ENCODE measurements at regions not wholly inside any gene's neighbourhood (a gene's known extent, or its start where the extent isn't known, plus 50 kb on each side); places are given as distances from the start of the nearest gene placed in this dataset.

- TF ChIP-seq, protein P1, sequence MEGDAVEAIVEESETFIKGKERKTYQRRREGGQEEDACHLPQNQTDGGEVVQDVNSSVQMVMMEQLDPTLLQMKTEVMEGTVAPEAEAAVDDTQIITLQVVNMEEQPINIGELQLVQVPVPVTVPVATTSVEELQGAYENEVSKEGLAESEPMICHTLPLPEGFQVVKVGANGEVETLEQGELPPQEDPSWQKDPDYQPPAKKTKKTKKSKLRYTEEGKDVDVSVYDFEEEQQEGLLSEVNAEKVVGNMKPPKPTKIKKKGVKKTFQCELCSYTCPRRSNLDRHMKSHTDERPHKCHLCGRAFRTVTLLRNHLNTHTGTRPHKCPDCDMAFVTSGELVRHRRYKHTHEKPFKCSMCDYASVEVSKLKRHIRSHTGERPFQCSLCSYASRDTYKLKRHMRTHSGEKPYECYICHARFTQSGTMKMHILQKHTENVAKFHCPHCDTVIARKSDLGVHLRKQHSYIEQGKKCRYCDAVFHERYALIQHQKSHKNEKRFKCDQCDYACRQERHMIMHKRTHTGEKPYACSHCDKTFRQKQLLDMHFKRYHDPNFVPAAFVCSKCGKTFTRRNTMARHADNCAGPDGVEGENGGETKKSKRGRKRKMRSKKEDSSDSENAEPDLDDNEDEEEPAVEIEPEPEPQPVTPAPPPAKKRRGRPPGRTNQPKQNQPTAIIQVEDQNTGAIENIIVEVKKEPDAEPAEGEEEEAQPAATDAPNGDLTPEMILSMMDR (IDR thresholded peaks at IDR 0.05): no peak
- TF ChIP-seq YY1 (IDR thresholded peaks at IDR 0.05; ENCODE audit: low read depth): no peak
- TF ChIP-seq TAF1 (IDR thresholded peaks at IDR 0.05; ENCODE audit: borderline replicate concordance, low read depth, low read length): no peak
- TF ChIP-seq JUND (IDR thresholded peaks at IDR 0.05): no peak
- no peak for TF ChIP-seq MEF2A (IDR thresholded peaks at IDR 0.05; ENCODE audit: borderline replicate concordance, low read depth)
- TF ChIP-seq GABPA (IDR thresholded peaks at IDR 0.05; ENCODE audit: low read depth): no peak
- no peak for TF ChIP-seq POLR2AphosphoS5 (IDR thresholded peaks at IDR 0.05; ENCODE audit: low read depth, low read length)
- TF ChIP-seq ELF1 (IDR thresholded peaks at IDR 0.05): no peak
- no peak for TF ChIP-seq EZH2phosphoT487 (IDR thresholded peaks at IDR 0.05; ENCODE audit: borderline replicate concordance, low read depth)
These were observed 215.1 kb downstream of the NUP35 start for GRCh38 chr2:183339311-183339710.

All from SK-N-SH (cell line).